SH-SY5Y (cell line): ENCODE measurements at regions not wholly inside any gene's neighbourhood (a gene's known extent, or its start where the extent isn't known, plus 50 kb on each side); places are given as distances from the start of the nearest gene placed in this dataset.
A peak's percentile ranks its signal among the peaks of the same experiment; 100 is the strongest.

Experiments
- GATA2 ChIP-seq: IDR thresholded peaks from 2 replicates; pipeline ENCODE4 v1.6.1; 2011; ENCODE audit warnings: mild to moderate bottlenecking, low read depth, low read length
- GATA3 ChIP-seq: IDR thresholded peaks from 2 replicates; pipeline ENCODE4 v1.6.1; 2011; ENCODE audit warnings: low read depth, mild to moderate bottlenecking, low read length, moderate library complexity

DNA sequence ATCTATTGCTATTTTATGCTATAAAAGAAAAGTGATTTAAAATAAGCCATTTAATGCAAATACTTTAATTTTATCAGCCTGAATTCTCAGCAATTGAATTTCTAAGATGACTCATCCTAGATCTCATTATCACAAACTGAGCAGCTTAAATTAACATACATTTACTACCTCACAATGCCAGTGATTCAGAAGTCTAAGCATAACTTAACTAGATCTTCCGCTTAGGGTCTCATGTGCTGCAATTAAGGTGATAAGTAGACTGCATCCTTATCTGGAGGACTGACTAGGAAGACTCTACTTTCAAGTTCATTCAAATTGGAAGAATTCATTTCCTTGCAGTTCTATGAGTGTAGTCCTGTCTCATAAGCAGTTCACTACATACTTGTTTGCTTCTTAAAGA, 286.6 kb downstream of the COL11A1 start:
- TF ChIP-seq GATA3 (no peak), GATA2 (no peak)

DNA sequence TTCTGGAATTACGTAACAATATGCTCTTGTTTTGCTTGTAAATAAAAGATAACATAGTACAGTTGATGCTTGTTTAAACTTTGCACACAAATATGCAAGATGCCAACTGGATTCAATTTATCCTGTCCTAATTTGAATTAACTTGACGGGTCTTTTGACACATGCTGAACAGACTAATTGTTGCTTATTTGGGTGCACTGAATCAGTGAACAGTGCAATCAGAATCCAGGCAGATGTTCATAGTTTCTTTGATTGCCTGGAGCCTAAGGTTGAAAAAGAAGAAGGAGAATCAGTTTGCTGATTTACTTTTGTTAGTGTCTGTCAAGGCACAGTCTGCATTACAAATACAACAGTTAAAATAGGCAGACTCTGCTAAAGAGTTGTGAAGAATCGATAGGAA, 307.9 kb downstream of the COL11A1 start:
- TF ChIP-seq GATA3 (no peak), GATA2 (no peak)

DNA sequence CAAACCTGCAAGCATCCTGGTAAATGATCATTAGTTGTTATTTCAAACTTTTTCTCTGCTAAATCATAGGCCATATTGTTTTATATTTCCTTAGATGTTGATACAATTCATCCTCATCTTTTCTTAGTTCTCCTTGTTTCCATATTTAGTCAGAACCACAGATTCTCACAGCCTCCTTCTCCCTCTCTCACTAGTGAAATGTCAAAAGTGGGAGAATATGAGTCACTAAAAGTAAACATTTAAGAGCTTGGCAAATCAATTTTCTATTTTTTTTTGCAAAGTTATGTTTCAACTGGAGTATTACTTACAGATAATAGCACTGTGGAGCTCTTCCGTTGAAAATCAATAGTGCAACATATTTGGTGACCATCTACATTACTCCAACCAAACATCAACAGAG, 308.8 kb downstream of the COL11A1 start:
- TF ChIP-seq GATA3 (no peak), GATA2 (no peak)

DNA sequence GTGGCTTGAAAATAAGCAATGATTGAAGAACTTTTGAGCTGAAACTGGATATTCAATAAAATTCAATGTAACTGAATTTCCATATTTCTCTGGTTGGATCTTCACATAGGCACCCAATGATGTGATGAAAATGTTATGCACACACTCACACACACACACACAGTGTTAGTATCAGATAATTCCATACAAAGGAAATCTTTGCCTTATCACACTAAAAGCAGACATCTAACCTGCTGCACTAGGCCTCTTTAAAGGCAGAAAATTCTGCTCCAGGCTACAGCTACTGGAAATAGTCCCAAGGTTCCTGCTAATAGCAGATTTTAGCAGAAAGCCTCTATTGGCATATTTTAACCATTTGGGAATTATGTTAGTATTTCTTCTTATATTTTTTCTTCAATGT, 309.6 kb downstream of the COL11A1 start:
- TF ChIP-seq GATA2 = 0 out of 2 replicates have a peak, but pooled peaks have one; percentile 13
- no peak for TF ChIP-seq GATA3

- TF ChIP-seq GATA2 (no peak), GATA3 (no peak)
Measured at GRCh38 chr1:102796429-102796828, 311.9 kb downstream of the COL11A1 start.

DNA sequence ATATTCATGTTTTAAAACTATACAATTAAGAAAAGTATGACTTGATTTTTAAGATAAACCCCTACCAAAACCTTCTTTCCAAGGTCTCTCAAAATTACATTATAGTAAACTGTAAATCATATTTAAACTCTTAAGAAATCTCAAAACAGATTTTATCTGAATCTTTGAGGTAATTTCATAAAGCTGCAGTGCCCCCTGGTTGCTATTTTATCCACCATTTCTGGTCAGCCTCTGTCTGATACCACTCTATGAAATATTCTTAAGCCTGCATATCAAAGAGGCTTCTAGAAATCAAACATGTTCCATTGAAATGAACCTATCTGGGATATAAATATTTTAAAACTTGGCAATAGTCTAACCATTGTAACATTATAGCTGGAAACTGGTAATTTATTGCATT, 317.3 kb downstream of the COL11A1 start:
- TF ChIP-seq GATA3 (no peak; the same call in 1 of the 2 replicates), GATA2 (no peak)

GRCh38 chr1:102789951-102790350, 318.4 kb downstream of the COL11A1 start:
- TF ChIP-seq GATA2 = 0 out of 2 replicates have a peak, but pooled peaks have one; percentile 5

GRCh38 chr1:102783487-102783886, 324.8 kb downstream of the COL11A1 start:
- TF ChIP-seq GATA2 (no peak), GATA3 (no peak)

DNA sequence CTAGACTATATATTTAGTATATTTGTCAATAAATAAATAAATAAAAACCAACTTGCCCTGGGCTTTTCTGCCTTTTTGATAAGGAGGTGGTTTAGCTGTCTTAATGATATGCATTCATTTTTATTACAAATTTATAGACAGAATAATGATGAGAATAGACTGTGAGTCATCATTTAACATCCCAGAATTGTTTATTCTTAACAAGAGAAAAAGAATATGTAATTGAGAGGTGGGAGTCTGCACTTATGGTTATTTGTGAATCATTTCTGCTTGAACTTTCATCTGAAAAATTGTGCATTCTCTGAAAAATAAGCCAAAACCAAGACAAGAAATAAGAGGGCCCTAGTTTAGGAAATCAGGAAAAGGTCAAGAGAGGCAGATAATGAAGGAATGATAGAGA, 326.2 kb downstream of the COL11A1 start:
- TF ChIP-seq GATA3 = no peak
- no peak for TF ChIP-seq GATA2

DNA sequence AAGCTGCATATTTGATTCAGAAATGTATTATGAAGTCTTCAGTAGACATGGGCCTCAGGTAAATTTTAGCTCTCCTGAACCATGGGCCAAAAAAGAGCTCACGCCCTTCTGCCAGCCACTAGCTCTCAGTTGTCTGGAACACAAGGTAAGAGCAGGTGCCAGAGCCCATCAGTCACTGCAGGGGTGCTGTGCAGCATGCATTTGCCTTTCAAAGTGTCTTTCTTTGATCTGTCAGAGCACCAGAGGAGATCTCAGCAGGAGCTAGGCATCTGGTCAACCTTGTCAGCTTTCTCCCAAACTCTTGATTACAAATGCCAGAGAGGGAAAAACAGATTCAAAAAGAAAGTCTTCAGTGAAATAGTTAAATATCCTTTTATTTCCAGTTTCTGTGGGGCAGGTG, 332.3 kb downstream of the COL11A1 start:
- TF ChIP-seq GATA3 (no peak), GATA2 (no peak)

- no peak for TF ChIP-seq GATA2
- TF ChIP-seq GATA3 = no peak
Measured at GRCh38 chr1:102772831-102773230, 335.5 kb downstream of the COL11A1 start.

GRCh38 chr1:102758418-102758817, 349.9 kb downstream of the COL11A1 start:
- no peak for TF ChIP-seq GATA3
- TF ChIP-seq GATA2 = no peak

DNA sequence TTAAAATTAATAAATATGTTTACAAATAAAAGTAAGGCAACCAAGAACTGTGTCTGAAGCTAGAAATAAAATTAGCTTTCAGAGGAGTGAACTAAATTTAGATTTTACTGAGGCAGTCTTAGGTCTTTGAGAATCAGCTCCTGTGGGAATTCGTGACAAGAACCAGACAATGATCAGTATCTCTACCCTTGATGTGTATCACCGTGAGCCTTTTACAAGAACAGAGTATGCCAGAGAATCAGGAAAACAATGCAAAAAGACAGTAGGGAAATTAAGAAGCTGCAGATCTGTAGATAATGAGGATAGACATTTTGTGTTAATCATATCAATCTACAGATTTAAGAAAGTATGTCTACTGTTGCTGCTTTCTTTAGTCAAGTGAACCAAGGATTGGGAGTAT, 351.0 kb downstream of the COL11A1 start:
- TF ChIP-seq GATA2 (peak; percentile 91; the same call in 1 of the 2 replicates), GATA3 (peak; percentile 97)

- TF ChIP-seq GATA3 = no peak
Measured at GRCh38 chr1:102751111-102751510, 357.2 kb downstream of the COL11A1 start.

- no peak for TF ChIP-seq GATA3
- TF ChIP-seq GATA2 = no peak
Measured at GRCh38 chr1:102742426-102742825, 365.9 kb downstream of the COL11A1 start.

DNA sequence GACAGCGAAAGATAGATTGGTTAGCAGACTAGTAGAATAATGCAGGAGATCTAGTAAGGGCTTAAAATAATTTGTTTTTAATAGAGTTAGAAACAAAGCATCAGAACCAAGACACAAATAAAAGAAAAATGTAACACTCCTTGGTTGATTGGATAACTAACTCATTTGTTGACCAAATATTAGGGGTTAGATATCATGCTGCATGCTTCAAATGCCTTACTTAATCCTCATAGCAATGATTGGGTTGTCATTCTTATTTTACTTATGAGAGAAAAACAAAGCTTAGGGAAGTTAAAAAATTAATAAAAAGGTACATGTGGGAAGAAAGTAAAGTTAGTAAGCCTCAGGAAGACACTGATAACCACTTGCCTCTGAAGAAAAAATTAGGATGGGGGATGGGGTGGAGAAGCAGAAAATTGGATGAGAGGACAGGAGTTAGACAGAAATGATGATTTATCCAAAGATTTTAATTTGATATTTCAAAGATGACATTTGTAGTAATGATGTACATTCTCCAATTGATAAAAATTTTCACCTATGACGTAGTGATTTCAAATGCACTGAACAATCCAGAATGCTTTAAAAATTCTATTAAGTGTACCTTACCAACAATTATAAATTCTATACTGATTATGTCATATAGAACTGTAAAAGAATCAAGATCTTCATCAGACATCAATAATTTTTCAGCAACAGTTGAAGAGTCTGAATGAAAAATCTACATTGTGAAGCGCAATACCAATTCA, 374.7 kb downstream of the COL11A1 start:
- TF ChIP-seq GATA3 (no peak), GATA2 (no peak)

- TF ChIP-seq GATA2 (no peak), GATA3 (no peak)
Measured at GRCh38 chr1:102732927-102733326, 375.4 kb downstream of the COL11A1 start.
